ENCODE measurements at regions not wholly inside any gene's neighbourhood (a gene's known extent, or its start where the extent isn't known, plus 50 kb on each side); places are given as distances from the start of the nearest gene placed in this dataset.

DNA sequence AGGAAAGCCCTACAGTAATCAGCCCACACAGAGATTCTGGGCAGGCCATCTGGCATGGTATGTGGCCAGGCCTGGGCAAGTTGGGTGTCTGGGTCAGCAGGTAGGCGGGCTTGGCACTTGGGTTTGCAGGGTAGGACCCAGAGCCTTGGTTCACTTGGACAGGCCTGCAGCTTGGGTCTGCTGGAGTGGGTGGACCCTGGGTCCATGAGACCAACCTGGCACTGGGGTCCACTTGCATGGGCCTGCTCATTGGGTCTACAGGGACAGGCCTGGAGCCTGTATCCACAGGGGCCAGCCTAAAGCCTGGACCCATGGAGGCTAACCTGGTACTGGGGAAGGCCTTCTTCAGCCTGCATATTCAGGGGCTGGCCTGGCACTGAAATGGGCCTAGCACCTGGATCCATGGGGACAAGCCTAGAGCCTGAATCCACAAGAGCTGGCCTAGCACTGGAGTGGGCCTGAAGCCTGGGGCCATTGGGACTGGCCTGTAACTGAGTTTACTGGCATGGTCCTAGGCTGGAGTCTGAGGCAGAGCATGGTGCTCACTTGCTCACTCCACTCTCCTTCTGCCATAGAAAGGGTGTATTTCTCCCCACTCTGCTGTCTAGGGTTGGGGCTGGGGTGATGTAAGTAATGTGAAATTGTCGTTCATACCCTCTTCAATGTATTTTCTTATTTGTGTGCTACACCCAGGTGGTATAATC lies 315.0 kb downstream of the AHR start:
- DNase-seq: no peak

DNA sequence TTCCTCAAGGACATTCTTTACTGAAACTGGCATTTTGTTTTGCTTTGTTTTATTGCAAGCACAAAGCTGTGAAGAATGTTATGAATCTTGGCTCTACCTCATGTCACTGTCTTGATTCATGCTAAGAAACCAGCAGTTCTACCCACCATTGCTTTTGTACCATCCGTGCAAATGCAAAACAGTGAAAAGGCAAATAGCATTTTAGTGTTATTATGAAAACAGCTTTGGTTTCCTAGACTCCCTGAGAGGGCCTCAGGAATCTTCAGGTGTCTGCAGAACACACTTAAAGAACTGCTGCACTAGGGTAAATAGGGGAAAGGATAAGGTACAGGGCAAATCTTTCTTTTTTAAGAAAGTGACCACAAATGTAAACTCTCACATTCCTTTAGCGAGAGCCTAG lies 318.9 kb downstream of the AHR start:
- DNase-seq: no peak

DNA sequence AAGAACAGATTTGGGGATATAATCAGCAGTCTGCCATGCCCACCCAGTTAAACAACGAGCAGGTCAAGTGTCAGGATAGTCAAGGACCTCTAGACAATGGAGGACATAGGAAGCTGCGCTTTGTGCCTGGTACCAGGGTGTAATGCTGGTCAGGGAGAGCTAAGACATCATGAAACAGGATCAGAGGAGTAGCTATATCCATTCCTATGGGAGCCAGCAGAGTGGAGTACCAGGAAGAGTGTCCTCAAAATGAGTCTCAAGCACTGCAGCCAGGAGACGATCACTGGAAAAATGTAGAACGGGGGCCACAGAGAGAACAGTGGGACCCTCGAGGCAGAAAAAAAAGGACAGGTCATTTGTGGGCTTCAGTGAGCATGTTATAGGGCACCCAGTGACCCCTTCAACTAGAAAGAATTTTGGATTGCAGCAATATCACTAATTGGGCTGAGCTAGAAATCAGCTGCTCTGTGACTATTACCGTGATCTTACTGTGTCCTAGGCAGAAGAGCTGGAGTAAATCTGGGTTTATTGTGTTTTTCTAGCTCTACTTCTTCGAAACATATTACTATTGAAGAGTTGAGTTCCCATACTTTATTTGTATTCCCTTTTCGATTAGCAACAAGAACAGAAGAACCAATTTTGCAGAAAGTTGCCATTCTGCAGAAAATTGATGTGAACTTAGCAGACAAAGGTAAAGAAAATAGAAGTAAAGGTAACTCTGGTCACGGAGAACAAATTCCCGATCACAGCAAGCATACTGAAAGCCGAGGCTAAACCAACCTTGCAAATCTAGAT lies 319.6 kb downstream of the AHR start:
- no peak for DNase-seq

DNA sequence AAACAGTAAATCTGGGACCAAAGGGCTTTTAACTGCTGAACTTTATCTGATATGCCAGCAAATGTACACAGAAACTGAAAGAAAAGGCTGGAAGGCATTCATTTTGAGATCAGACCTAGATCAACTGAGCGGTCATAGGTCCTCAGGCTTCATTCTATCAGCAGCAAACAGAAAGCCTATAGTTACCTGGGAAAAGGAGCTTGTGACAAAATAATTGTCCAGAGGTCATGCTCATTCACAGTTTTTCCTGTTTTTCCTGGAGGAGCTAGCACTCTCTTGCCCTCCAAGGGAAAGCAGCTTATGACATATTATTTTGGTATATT lies 320.2 kb downstream of the AHR start:
- no peak for DNase-seq

DNA sequence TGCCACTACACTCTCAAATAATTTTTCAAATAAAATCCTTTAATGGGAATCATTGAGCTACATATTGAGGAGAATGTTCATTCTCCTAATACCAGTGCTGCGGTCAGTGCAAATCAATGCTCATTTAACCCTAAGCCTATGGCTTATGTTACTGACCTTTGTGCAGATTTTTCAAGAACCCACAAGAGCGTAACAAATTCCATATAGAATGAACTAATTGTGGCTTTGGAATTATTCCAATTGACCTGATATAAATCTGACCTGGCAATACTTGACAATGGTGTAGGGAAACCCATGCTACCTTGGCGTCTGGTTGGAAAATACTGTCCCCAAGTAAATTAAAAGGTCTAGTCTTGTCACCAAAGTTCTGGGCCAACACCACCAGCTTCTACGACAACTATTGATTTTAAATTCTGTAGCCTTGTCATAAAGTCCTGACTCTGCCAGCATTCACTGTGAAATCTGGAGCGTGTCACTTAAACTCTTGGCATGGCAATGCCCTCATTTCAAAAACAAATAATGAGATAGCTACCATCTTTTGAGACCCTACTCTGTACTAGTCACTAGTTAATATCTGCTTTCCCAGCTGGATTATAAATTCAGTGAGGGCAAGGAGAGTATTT lies 320.9 kb downstream of the AHR start:
- no peak for DNase-seq

DNA sequence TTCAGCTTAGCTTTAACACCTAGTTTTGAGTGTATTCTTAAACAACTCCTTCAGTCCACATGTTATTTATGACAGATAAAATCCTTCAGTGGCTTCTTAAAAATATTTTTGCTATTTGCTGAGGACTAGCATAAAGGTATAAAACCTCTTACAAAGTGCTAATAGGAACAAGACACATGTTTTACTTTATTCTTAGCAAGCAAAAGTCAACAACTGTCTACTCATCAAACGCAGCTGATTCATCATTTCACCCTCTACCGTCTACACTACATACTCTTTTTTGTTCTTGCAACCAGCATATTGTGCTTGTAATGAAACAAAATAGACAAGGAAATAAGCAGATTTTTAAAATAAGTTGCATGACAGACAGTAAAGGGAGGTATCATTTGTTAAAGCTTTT lies 319.7 kb downstream of the SNX13 start:
- DNase-seq: no peak

DNA sequence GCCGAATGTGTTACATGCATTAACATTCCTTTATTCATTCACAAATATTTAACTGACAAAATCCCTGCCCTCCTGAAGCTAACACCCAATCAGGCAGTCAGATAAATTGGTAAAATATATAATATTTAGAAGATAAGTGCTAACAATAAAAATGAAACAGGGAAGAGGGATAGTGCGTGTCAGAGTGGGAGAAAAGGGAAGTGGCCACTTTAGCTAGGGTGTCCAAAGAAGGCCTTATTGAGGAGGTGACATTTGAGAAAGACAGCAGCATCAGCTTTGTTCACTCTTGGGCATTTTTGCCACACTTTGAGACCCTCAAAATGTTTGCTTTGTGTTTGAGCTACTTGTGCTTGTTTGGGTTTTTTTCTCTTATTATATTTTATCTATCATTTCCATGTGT lies 317.8 kb downstream of the SNX13 start:
- no peak for DNase-seq

DNA sequence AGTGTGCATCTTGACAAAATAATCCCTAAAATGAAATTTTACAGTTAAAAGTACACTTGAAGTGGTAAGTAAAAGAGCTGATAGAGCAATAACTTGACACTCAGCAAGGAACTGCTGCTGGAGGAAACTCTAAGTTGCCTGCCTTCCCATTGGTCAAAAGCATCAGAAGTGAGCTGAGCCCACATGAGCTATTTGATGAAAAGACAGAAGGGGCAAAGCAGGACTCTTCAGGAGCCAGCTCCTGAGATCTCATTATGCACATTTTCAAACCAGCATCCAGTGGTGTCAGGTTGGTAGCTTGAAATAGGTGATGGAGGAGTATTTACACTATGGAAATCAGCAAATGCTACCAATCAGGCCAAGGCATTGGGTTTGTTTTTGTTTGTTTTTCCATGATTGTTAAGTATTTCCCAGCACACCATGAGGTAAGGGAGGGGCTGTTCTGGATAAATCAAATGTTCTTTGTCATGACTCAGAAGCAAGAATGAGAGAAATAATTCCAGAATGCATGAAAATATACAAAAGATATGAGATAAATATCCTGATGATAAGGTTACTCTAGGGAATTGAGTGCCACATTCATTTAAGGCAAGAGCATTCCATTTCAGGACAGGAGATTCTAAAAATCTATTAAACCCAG lies 316.6 kb downstream of the SNX13 start:
- no peak for DNase-seq

DNA sequence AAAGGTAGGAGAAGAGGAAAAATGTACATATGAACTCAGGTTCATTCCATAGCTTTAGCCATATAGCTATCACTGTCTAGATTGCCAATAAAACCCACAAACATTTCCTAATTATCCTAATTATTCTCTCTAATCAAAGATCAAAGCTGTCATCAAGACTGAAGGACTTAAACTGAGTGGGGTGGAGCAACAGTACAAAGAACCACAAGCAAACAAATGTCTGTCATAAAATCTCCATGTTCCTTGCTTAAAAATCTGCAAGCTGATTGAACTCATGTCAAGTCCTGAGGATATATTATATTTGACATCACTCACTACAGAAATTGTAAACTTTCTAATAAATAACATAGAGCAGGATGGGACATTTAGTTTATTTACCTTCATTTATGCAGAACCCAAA lies 315.9 kb downstream of the SNX13 start:
- no peak for DNase-seq

DNA sequence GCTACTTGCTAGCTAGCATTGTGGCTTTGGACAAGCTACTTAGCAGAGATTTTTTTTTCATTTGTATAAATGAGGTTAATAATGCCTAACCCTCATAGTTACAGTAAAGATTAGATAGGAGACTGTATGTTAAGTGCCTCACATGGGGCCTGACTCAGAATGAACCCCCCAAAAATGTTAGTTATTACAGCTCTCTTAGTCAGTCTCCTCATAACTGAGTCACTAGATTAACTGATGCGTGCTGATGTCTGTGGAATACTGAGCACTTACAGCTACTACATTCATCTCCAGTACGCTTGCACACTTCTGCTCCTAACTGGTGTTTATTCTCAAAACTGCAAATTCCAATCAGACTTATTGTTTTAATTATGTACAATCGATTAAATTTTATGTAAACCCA lies 315.3 kb downstream of the SNX13 start:
- DNase-seq: no peak

DNA sequence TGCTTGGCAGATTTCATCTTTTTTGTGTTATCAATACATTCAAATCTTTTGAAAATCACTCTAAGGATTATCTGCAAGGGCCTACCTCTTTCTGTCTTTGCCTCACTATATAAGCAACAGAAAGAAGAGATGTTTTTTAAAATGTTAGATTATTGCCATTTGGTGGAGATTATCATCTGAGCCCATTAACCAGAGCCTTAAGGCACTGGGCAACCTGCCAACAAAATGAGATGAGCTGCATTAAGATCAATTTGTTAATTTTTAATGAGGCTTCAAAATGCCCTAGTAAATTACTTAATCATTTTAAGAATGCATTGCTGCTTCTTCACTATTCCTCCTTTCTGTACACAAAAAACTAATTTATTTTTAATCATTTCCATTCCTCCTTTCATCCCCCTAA lies 314.1 kb downstream of the SNX13 start:
- DNase-seq: no peak

DNA sequence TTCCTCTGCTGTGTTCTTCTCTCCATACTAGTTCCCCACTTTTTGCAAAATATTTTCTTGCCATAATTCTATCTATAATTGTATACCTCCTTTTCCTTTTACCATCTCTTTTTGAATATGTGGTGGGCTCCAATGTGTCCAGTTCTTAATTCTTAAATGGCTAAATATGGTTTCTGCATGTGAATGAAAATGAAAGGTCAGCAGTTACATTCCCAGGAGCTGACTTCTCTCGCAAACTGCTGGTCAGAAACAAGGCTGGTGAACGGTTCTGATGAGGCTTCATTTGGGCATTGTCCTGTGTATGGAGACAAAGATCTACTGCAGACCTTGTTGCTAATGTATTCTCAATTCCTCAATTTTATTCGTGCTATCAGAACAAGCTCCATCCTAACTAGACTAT lies 309.2 kb downstream of the SNX13 start:
- no peak for DNase-seq

DNA sequence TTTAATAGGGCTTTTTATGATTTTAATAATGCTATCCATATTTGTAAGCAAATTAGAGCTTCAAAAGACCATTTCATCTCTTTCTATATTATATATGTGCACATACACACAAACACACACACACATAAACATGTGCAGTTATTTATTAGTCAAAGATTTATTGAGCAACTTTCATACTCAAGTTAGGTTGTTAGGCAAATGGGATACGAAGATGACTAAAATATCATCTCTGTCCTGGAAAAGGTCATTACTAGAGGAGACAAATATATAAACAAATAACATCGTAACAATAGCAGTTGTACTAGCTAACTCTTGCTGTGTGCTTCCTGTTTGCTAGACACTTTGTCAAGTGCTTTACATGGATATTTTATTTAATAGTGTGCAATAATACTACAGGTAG lies 307.9 kb downstream of the SNX13 start:
- DNase-seq: no peak

DNA sequence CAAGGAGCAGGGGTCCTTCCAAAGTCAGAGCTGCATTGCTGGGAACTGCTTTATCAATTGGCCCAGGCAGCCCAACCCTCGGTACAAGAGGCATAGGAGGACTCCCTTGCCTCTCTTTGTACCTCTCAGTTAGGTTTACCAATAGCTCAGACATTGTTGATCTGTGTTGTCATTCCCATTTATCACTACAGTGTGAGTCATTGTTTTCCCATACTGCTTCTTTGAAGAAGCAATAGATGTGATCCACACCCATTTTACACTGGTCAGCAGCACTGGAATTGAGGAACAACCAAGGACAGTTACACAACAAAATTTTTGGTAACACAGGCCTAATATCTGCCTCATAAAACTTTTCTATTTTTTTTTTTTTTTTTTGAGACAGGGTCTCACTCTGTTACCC lies 307.2 kb downstream of the SNX13 start:
- DNase-seq: no peak

DNA sequence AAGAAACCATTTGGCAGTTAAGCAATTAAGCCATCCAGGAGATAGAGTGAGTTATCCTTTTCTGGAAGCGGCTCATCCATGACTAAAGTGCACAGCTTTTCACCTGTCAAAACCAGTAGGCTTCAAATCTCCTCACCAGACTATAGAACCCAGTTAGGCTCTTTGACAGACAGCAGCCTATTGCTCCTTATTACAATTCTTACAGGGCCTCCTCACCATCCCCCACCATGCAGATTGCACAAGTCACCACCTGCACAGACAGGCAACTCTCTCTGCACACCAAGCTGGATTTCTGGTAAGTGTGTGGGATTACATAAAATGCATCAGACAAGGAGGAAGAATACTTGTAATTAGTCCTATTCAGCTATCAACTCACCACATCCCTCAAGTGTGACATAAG lies 301.6 kb downstream of the SNX13 start:
- DNase-seq: no peak

DNA sequence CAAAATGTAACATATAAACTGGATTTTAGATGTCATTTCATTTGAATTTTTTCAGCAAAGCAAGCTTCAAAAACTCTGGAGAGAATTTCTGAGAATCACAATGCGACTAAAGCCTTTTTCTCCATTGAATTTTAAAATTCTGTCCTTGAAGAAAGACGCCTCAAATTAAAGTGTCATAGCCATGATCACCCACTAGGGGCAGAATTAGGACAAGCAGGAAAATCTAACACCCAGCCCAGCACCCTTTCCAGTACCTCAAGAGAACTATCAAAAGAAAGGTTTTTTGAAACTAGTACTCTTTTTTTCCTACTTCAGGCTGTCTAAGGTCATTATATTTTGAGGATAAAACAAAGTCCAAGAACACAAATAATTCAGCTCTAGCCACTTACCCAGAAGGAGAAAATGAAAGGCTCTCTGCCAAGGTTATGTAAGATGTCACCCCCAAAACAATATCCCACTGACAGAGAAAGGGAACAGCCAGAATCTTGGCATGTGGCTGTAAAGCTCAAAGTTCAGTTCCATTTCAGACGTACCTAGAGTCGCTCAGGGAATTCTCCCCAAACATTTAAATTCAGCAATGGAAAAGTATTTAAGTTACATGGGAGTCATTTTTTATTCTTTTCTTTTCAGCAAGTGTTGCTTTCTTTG lies 299.4 kb downstream of the SNX13 start:
- no peak for DNase-seq

DNA sequence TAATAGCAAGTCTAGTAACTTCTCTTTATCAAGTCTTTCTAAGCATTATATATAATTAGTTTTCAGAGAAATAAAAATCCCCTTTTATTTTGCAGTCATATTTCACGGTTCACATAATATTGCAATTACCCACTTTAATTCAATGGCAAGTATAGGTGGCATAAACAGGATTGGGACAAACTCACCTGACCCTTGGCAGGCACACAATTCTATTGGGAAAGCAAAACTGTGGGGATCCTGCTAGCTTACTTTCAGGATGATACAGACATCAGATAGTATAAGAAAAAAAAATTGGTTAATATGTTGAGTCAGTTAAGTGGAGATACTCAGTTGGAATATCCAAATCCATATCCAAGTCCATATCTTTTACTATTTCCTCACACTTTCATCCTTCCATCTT lies 294.8 kb downstream of the SNX13 start:
- DNase-seq: no peak

DNA sequence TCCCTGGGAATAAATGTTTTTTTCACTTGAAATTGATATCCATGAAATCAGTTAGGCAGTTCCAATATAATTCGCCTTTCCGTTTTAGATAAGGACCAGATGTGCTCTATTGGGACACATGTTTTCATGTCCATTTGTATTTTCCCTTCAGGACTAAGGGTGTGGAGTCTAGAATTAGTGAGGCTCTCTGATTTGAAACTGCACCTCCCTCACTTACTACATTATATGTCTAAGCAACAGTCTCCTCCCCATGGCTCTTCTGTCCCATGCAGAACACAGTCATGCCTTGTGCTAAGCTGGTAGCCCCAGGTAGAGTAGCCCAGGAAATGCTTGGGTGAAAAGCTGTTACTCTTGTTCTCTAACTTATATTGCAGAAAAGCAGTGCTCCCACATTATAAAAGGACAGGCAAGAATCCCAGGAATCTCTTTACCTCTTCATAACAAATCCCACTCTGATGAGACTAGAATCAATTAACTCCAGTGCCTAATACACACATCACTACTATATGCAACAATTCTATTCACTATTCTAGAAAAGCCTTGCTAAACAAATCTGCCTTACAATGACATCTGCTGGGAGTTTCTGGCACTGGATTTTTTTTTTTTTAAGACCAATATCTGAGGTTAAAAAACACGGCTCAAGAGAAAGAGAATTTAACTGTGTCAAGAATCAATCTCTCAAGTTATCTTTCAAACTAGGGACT lies 293.9 kb downstream of the SNX13 start:
- no peak for DNase-seq

DNA sequence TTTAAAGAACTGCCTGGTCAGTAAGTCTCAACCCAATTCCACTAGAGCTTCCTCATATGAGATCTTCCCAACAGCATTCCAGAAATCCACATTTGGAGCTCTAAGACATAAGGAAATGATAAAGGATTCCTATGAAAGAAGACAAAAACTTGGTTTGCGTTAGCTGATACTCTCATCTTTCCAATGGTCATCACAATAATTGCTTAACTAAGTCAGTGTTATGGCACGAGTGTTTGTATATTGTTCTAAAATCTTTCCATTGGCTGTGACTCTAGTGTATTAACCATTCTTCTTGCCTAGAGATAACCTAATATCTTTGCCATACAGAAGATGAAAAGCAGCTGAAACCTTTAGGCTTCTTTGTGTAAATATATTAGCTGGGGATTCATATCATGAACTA lies 289.0 kb downstream of the SNX13 start:
- no peak for DNase-seq

DNA sequence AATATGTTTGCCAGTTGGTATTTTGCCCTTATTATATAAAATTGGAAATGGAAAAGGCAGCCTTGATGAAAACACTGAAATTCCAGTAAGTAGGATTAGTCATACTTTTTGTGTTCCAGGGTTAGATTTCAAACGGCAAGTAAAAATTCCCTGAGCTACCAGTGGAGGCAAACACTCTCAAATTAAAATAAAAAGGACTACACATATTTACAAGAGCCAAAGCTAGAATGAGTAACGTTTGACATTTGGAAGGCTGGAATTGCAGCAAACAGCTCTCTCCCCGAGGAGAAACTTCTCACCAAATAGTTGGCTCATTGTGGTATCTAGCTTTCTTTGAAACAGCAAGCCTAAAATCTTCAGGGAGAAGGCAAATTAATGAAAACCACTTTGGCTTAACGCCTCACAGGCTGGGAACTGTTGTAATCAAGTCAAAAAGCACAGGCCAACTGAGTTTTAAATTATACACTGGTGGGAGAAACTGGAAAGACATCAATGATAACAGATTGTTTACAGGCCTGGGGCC lies 288.4 kb downstream of the SNX13 start:
- no peak for DNase-seq

DNA sequence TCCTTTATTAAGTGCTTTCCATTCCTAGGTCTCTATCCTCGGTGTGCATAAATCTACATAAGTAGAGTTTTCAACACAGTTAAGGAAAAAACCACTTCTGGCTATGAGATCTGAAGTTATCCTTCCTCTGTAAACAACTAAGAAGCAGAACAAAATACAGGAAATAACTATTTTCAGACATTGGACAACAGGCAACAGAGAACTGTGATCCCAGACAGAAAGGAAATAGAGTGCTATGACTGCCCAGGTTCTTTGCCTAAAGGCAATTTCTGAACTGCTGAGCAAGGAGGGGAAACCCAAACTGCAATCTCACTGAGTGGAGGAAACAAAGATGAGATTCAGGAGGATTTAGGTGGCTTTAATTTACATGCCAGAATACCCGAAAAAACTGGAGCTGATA lies 285.4 kb downstream of the SNX13 start:
- DNase-seq: no peak

DNA sequence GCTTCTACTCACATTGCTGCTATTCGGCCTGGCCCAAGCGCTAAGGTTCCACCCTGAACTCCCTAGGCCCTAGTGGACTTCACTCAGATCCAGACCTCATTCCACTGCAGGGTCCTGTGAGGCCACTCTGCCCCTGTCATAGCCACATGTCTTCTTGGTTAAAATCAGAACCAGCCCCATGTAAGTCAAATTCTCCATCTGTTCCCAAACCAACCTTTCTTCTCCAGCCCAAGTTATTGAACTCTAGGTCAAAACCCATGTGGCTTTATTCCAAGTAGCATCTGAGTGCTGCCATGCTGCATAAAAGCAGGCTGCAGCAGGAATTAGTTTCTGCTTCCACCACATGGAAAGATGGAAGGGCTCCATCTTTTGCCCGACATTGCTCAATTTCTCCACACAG lies 281.2 kb downstream of the SNX13 start:
- DNase-seq: no peak

DNA sequence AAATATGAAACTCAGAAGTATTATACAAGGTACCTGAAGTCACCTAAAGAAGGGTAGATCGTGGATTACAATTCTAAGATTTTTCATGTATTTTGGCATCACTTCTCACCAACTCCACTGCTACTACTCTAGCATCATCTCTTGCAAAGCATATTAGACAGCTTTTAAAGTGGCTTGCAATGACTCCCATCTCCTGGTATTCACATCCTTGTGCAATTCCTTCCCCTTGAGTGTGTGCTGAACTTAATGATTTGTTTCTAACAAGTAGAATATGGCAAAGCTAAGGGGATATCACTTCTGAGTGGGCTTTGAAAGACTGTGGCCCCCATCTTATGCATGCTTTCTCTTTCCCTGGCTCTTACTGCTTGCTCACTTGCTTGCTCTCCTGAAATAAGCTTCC lies 280.2 kb downstream of the SNX13 start:
- no peak for DNase-seq
